HFFc6 (cell line): ENCODE measurements at regions not wholly inside any gene's neighbourhood (a gene's known extent, or its start where the extent isn't known, plus 50 kb on each side); places are given as distances from the start of the nearest gene placed in this dataset.

Source experiments
- DNase-seq: peaks from one replicate; pipeline ENCODE4 v3.0.0-alpha.2; 2018
- H3K27ac Mint-ChIP-seq: 2 replicates; pipeline ENCODE4 v1.8.0; 2020; ENCODE audit warnings: mild to moderate bottlenecking, mixed read lengths
- H3K27me3 Mint-ChIP-seq: 2 replicates; pipeline ENCODE4 v1.8.0; 2021; ENCODE audit warnings: mild to moderate bottlenecking, moderate library complexity, mixed read lengths; ENCODE audit not compliant: insufficient read depth
- H3K36me3 Mint-ChIP-seq: 2 replicates; pipeline ENCODE4 v1.8.0; 2021; ENCODE audit warnings: low read depth, mixed read lengths
- H3K4me1 Mint-ChIP-seq: 2 replicates; pipeline ENCODE4 v1.8.0; 2020; ENCODE audit warnings: low read depth, mixed read lengths
- H3K4me3 Mint-ChIP-seq: 2 replicates; pipeline ENCODE4 v1.8.0; 2020; ENCODE audit warnings: mild to moderate bottlenecking, moderate library complexity, mixed read lengths
- H3K9me3 Mint-ChIP-seq: 2 replicates; pipeline ENCODE4 v1.8.0; 2020; ENCODE audit warnings: mild to moderate bottlenecking, mixed read lengths
- CTCF ChIP-seq: fragments of 200-600 bp; sonication (generic); IDR thresholded peaks from 2 replicates; pipeline ENCODE4 v1.5.0; 2021; ENCODE audit warnings: antibody characterized with exemption, mild to moderate bottlenecking

- TF ChIP-seq CTCF, result no peak
- Mint-ChIP-seq H3K9me3 (no peaks in the 10 kb centered on the region), H3K36me3 (no peaks in the 10 kb centered on the region), H3K4me3 (no peak overlapping the region), H3K4me1 (no peaks in the 10 kb centered on the region), H3K27ac (no peak overlapping the region), H3K27me3 (peaks cover 25% of the 10 kb centered on the region)
- DNase-seq, result no peak
These were observed 357.0 kb downstream of the TSN start for GRCh38 chr2:122112216-122113005.

- H3K9me3 Mint-ChIP-seq, result no peaks in the 10 kb centered on the region
- H3K27me3 Mint-ChIP-seq, result peaks cover 19% of the 10 kb centered on the region
- no peaks in the 10 kb centered on the region for H3K36me3 Mint-ChIP-seq
- no peaks in the 10 kb centered on the region for H3K4me1 Mint-ChIP-seq
- no peak for TF ChIP-seq CTCF
- no peak for DNase-seq
- no peak overlapping the region for H3K4me3 Mint-ChIP-seq
- H3K27ac Mint-ChIP-seq, result no peak overlapping the region
These were observed 359.0 kb downstream of the TSN start for GRCh38 chr2:122114421-122114820.

GRCh38 chr2:122117371-122117770 lies 361.9 kb downstream of the TSN start:
- TF ChIP-seq CTCF, result no peak
- Mint-ChIP-seq H3K4me3 (no peak overlapping the region), H3K36me3 (no peaks in the 10 kb centered on the region), H3K27ac (no peak overlapping the region), H3K27me3 (peaks cover 7% of the 10 kb centered on the region), H3K4me1 (no peaks in the 10 kb centered on the region), H3K9me3 (no peaks in the 10 kb centered on the region)
- no peak for DNase-seq

GRCh38 chr2:122129399-122129798 lies 373.9 kb downstream of the TSN start:
- no peak overlapping the region for H3K27ac Mint-ChIP-seq
- no peak overlapping the region for H3K4me3 Mint-ChIP-seq
- H3K9me3 Mint-ChIP-seq, result peaks cover 18% of the 10 kb centered on the region
- no peaks in the 10 kb centered on the region; the same call in 1 of the 2 replicates for H3K27me3 Mint-ChIP-seq
- no peaks in the 10 kb centered on the region for H3K36me3 Mint-ChIP-seq
- H3K4me1 Mint-ChIP-seq, result no peaks in the 10 kb centered on the region
- no peak for DNase-seq
- no peak for TF ChIP-seq CTCF

- DNase-seq, result no peak
- no peak overlapping the region for H3K4me3 Mint-ChIP-seq
- no peak for TF ChIP-seq CTCF
- no peaks in the 10 kb centered on the region for H3K36me3 Mint-ChIP-seq
- no peaks in the 10 kb centered on the region; the same call in 1 of the 2 replicates for H3K27me3 Mint-ChIP-seq
- H3K4me1 Mint-ChIP-seq, result no peaks in the 10 kb centered on the region
- peaks cover 17% of the 10 kb centered on the region for H3K9me3 Mint-ChIP-seq
- H3K27ac Mint-ChIP-seq, result no peak overlapping the region
These were observed 376.8 kb downstream of the TSN start for GRCh38 chr2:122132147-122132691.
